Peyer's patch (tissue), 4 donors: ENCODE measurements at regions not wholly inside any gene's neighbourhood (a gene's known extent, or its start where the extent isn't known, plus 50 kb on each side); places are given as distances from the start of the nearest gene placed in this dataset.

Experiments used
- CTCF ChIP-seq, 6 experiments: fragments of 450-650 bp in 4 of 6; fragments of 200-600 bp in 2 of 6; sonication (generic) in 1 of 6; IDR thresholded peaks; one replicate each; pipeline ENCODE4 v1.5.1; 2017 to 2019; ENCODE audit warnings: antibody characterized with exemption in 6 of 6, mild to moderate bottlenecking in 3 of 6, moderate library complexity in 1 of 6
- POLR2A ChIP-seq, 2 donors: fragments of 450-650 bp; IDR thresholded peaks; one replicate each; pipeline ENCODE4 v1.5.1; 2017; ENCODE audit warnings: antibody characterized with exemption in 2 of 2, mild to moderate bottlenecking in 2 of 2, moderate library complexity in 2 of 2

DNA sequence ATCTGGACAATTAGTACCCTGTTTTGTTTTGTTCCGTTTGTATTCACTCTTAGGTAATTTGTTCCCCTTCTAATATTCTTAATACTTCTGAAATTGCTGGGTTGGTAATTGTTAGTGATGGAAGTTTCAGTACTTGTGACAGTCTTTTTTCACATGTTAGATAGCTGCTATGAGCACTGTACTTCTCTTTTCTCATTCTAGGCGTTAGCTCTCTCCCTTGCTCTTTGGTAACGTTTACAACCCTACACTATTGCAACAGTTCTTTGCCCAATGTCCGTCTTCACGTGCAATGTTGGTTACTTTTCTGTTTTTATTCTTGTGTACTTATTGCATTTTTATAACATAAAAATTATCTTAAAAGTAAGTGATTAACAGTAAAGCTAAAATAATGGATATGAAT is 1509.0 kb downstream of the MAT2B start:
- TF ChIP-seq POLR2A (IDR thresholded peaks at IDR 0.05), result no peak
- no peak for TF ChIP-seq CTCF (IDR thresholded peaks at IDR 0.05)
